Posterior cingulate gyrus (tissue), 11 donors: ENCODE measurements at regions not wholly inside any gene's neighbourhood (a gene's known extent, or its start where the extent isn't known, plus 50 kb on each side); places are given as distances from the start of the nearest gene placed in this dataset.

Source experiments
- DNase-seq, 10 donors: peaks; one replicate each; pipeline versions ENCODE4 v3.0.0 to v3.0.0-alpha.2; 2020 to 2021; ENCODE audit warnings: mixed read lengths in 3 of 10
- intact Hi-C: fragments of 100-400 bp; cut with DNase I; formaldehyde crosslinking; loops from one replicate; pipeline ENCODE4 v1.15.1; 2023

- intact Hi-C loops = no loop called here
- DNase-seq = no peak
Measured at GRCh38 chr6:156582509-156582992, 194.6 kb upstream of the ARID1B start.

GRCh38 chr6:156579564-156579963 is 197.6 kb upstream of the ARID1B start:
- intact Hi-C loops = no loop called here

DNA sequence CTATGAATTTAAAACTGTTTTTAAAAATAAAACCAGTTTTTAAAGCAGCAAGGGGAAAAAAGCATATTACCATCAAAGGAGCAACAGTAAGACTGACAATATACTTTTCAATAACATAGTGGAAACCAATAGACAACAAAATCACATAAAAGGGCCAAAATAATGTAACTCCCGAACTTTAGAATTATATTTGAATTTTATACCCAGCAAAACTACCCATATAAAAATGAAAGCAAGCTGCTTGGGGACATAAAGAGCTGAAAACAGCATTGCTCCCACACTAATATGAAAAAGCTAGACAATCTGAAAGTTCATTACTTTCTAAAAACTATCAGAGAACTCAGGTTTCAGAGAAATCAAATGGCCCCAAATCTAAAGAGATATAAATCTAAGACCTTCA is 199.4 kb upstream of the ARID1B start:
- intact Hi-C loops = no loop called here
- no peak for DNase-seq

More at GRCh38 chr6:156579564-156579963, 197.6 kb upstream of the ARID1B start:
- DNase-seq = no peak

DNA sequence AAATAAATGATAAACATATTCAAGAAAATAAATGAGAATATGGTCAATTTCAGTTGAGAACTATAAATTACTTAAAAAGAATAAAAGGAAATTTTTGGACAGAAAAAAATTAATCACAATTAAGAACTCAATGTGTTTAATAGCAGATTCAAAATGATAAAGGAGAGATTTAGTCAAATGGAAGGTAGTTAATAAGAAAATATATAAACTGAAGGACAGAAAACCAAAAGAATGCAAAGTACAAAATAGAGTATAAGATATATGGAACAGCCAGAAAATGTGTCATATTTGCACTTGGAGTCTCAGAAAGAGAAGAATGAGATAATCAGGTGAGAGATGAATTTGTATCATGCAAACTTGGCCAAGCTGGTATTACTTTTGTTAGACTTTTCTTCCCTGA is 201.8 kb upstream of the ARID1B start:
- no peak for DNase-seq
- intact Hi-C loops = no loop called here

- intact Hi-C loops = loop anchor here (1.0 to 10.0 kb wide), 4 partner anchors 122 to 620 kb away; no protein-coding TSS in a partner anchor
- DNase-seq = no peak
Measured at GRCh38 chr6:156564807-156565149, 212.4 kb upstream of the ARID1B start.

GRCh38 chr6:156564127-156564806 is 212.9 kb upstream of the ARID1B start:
- intact Hi-C loops = loop anchor here (1.0 to 10.0 kb wide), 4 partner anchors 122 to 621 kb away; no protein-coding TSS in a partner anchor
- peak; percentile 67 to 97 (median 84) for DNase-seq

DNA sequence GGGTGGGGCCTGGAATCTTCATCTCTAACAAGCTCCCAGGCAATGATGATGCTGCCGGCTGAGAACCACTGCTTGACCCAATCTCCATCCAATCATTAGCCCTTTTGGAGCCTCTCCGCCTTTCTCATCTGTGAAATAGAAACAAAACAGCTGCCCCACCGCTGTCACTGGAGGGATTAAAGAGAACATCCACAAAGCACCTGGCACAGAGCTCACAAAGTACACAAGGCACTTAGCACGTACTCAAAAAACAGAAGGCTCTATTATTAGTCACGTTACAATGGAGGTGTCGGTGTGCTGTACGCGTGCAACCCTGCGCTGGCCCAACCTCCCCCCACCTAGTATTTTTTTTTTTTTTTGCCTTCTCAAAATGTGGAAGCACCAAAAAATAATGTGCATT is 213.5 kb upstream of the ARID1B start:
- no peak for DNase-seq
- intact Hi-C loops = loop anchor here (1.0 to 10.0 kb wide), 4 partner anchors 123 to 621 kb away; no protein-coding TSS in a partner anchor

- intact Hi-C loops = loop anchor here (10.0 kb wide), 2 partner anchors 302 to 462 kb away; no protein-coding TSS in a partner anchor
- no peak for DNase-seq
Measured at GRCh38 chr6:156562636-156563035, 214.5 kb upstream of the ARID1B start.

GRCh38 chr6:156562019-156562418 is 215.2 kb upstream of the ARID1B start:
- intact Hi-C loops = loop anchor here (10.0 kb wide), 2 partner anchors 303 to 463 kb away; no protein-coding TSS in a partner anchor
- DNase-seq = no peak

GRCh38 chr6:156560476-156560875 is 216.7 kb upstream of the ARID1B start:
- intact Hi-C loops = loop anchor here (10.0 kb wide), 2 partner anchors 304 to 464 kb away; no protein-coding TSS in a partner anchor
- DNase-seq = no peak

GRCh38 chr6:156559162-156559690 is 218.0 kb upstream of the ARID1B start:
- intact Hi-C loops = loop anchor here (10.0 kb wide), 1 partner anchor 216 kb away; the partner anchor contains the start of gene ARID1B
- no peak for DNase-seq

GRCh38 chr6:156557911-156558259 is 219.3 kb upstream of the ARID1B start:
- intact Hi-C loops = loop anchor here (10.0 kb wide), 1 partner anchor 217 kb away; the partner anchor contains the start of gene ARID1B

DNA sequence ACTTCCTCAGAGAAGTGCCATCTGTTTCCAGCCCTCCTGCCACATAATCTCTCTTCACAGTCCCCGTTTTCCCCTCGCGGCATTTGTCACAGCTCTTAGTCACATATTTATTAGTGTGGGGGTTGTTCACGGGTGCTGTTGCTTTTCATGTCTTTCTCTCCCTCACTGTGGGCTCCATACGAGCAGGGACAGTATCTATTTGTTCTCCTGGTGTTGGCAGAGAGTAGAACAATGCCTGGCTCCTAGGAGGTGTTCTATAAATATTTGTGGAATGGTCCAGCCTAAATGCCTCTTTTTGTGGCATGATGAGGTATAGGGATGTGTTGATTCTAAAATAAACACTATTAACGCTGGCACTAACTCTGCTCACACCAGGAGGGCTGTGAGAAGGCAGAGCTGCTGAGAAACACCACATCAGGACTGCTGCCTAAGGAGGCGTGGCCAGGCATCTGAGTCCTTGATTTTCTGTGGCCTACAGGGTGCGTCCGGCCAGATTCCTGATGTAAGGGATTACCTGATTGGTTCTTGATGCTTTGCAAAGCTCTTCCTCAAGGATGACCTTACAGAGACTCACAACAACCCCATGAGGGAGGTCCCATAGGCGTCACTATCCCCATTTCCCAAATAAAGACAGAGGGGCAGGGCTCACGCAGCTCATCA is 219.8 kb upstream of the ARID1B start:
- DNase-seq = peak; percentile 15 to 93 (median 60)
- intact Hi-C loops = loop anchor here (10.0 kb wide), 1 partner anchor 217 kb away; the partner anchor contains the start of gene ARID1B

More at GRCh38 chr6:156557911-156558259, 219.3 kb upstream of the ARID1B start:
- no peak for DNase-seq

DNA sequence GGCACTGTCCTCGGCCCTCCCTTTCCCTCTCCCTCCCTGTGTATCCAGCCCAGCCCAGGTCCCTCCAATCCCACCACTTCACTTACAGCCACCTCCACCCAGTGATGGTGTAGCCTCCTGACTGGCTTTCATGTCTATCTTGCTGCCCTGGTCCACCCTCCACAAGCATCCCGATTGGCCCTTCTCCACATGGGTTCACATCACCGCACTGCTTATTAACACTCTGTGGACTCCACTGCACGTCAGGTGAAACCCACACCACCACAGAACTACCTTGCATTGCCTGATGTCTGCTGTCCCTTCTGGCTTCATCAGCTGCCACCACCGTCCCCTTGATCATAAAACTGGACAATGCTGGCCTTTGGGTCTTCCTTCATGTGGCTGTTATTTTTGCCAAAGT is 220.4 kb upstream of the ARID1B start:
- intact Hi-C loops = loop anchor here (10.0 kb wide), 1 partner anchor 218 kb away; the partner anchor contains the start of gene ARID1B
- DNase-seq = no peak

GRCh38 chr6:156555116-156555515 is 222.1 kb upstream of the ARID1B start:
- intact Hi-C loops = loop anchor here (10.0 kb wide), 1 partner anchor 220 kb away; the partner anchor contains the start of gene ARID1B

DNA sequence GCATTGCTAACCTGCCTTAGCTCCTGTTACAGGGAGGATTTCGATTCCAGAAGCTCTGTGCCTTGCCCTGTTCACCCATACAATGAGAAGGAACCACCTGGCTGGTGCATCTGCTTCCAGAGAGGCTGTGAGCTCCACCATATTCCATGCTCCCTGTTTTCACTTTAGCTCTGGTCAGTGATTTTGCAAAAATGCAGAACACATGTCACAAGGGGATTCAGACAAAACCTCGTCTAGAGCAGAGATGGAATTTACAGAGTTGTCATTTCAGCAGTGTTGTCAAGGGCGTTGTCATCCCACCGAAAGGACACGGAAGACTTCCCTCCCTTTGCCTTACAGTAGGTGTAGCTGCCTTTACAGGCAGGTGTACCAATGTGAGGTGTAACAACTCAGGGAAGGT is 223.0 kb upstream of the ARID1B start:
- intact Hi-C loops = loop anchor here (10.0 kb wide), 1 partner anchor 221 kb away; the partner anchor contains the start of gene ARID1B
- no peak for DNase-seq

More at GRCh38 chr6:156555116-156555515, 222.1 kb upstream of the ARID1B start:
- DNase-seq = no peak

- DNase-seq = no peak
- intact Hi-C loops = loop anchor here (10.0 kb wide), 1 partner anchor 222 kb away; the partner anchor contains the start of gene ARID1B
Measured at GRCh38 chr6:156552849-156553248, 224.3 kb upstream of the ARID1B start.

GRCh38 chr6:156550949-156551348 is 226.2 kb upstream of the ARID1B start:
- no peak for DNase-seq
- intact Hi-C loops = loop anchor here (10.0 kb wide), 1 partner anchor 224 kb away; the partner anchor contains the start of gene ARID1B

- intact Hi-C loops = no loop called here
- no peak for DNase-seq
Measured at GRCh38 chr6:156545931-156546330, 231.2 kb upstream of the ARID1B start.

DNA sequence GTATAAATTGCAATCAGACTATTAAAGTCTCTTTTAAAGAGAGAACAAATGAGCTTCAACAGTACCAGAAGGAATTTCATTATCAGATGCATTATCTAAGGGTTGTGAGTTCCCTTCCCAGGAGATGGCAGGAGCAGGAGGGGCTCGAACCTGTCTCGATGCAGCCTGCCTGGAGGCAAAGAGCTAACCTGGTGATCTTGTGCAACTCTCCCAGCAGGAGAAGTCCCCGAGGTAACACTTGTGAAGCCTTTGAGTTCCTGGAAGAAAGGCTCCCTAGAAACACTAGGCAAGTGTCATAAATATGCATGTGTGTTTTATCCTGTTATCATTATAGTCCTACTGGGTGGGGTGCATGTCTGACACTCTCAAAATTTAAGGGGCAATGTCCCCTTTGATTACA is 232.2 kb upstream of the ARID1B start:
- no peak for DNase-seq
- intact Hi-C loops = no loop called here

- intact Hi-C loops = no loop called here
- DNase-seq = no peak
Measured at GRCh38 chr6:156544046-156544445, 233.1 kb upstream of the ARID1B start.
